HG03175 (cell line): ENCODE measurements at regions not wholly inside any gene's neighbourhood (a gene's known extent, or its start where the extent isn't known, plus 50 kb on each side); places are given as distances from the start of the nearest gene placed in this dataset.

Experiments used
- ATAC-seq: cut with Tn5 transposase; IDR thresholded peaks from one replicate; pipeline ENCODE4 v1.9.1; 2021; ENCODE audit warnings: mild to moderate bottlenecking, moderate library complexity; ENCODE audit not compliant: unreplicated experiment

GRCh38 chr11:112634995-112635737, 326.1 kb upstream of the NCAM1 start:
- no peak for ATAC-seq

GRCh38 chr11:112637076-112637475, 324.1 kb upstream of the NCAM1 start:
- no peak for ATAC-seq

GRCh38 chr11:112637876-112638275, 323.3 kb upstream of the NCAM1 start:
- ATAC-seq: no peak

DNA sequence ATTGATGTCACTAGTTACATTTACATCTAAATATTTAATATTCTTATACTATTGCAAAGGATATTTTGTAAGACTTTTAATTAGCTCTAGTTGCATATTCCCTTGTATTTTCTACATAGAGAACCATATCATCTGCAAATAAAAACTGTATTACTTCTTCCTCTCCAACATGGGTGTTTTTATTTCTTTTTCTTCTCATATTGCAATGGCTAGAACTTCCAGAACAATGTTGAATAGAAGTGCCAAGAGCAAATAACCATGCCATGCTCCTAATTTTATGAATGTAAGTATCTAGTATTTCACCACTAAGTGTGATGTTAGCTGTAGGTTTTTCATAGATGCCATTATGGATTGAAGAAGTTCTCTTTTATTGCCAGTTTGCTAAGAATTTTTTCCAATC, 321.8 kb upstream of the NCAM1 start:
- no peak for ATAC-seq

DNA sequence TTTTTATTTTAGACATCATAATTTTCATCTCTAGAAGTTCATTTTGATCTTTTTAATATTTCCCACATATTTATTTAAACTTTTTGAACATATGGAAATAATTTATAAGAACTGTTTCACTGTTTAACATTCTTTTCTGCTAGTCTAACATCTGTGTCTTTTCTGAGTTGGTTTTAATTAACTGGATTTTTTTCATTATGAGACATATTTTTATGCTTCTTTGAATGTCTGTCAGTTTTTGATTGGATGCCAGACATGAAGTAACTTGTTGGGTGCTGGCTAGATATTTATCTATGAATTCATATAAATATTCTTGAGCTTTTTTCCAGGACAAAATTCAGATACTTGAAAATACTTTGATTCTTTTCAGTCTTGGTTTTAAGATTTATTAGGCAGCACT, 317.8 kb upstream of the NCAM1 start:
- no peak for ATAC-seq

GRCh38 chr11:112644410-112645131, 316.6 kb upstream of the NCAM1 start:
- ATAC-seq: peak; percentile 90

DNA sequence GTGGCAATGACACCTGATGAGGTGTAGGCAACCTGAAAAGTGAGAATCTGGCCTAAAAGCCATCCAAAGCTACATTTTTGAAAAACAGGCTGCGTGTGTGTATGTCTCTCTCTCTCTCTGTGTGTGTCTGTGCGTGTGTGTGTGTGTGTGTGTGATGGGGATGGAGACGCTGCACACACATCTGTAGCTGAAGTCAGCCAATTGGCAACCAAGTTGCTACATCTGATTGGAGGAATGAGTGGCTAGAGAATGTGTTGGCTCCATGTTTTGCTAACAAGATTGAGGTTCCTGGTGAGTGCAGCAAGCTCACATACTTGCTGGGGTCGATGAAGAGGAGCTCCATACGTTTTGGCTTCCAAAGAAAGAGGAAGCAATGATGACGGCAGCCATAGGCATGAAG, 311.4 kb upstream of the NCAM1 start:
- no peak for ATAC-seq

DNA sequence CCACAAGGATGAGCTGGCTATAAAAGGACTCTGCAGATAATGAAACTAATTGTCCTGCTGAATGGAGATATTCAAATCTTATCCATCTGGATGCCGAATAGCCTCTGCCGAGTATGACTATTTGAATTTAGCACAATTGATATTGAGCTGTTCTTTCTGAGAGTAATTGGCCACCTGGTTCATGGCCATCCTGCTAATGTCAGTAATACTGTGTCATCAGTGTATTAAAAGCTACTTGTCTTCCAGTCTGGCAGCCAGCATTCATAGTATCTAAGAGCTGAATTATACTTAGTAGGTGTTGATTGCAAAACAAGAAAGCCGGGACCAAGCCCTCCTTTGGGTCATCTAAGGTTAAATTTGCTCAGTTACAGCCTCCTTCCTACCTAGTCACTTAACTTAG, 310.7 kb upstream of the NCAM1 start:
- ATAC-seq: no peak

- no peak for ATAC-seq
Measured at GRCh38 chr11:112651386-112651785, 309.8 kb upstream of the NCAM1 start.

- ATAC-seq: no peak
Measured at GRCh38 chr11:112652786-112653390, 308.3 kb upstream of the NCAM1 start.

DNA sequence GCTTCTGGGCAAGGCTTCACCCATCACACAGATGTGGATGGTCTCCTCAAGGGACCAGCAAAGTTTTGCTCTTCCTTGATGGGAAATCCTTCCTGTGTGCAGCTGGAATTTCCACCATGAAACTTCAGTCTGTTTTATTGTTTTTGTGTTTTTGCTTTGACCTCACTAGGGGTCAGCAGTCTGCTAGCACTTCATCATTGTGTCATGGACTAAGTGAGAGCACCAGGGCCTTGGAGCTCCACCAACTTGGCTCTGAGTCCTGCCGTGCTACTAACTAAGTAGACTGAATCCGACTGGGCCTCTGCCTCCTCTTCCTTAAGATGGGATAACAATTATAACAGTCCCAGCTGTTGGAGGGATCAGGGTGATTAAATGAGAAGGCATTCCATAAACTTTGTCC, 305.8 kb upstream of the NCAM1 start:
- ATAC-seq: no peak

DNA sequence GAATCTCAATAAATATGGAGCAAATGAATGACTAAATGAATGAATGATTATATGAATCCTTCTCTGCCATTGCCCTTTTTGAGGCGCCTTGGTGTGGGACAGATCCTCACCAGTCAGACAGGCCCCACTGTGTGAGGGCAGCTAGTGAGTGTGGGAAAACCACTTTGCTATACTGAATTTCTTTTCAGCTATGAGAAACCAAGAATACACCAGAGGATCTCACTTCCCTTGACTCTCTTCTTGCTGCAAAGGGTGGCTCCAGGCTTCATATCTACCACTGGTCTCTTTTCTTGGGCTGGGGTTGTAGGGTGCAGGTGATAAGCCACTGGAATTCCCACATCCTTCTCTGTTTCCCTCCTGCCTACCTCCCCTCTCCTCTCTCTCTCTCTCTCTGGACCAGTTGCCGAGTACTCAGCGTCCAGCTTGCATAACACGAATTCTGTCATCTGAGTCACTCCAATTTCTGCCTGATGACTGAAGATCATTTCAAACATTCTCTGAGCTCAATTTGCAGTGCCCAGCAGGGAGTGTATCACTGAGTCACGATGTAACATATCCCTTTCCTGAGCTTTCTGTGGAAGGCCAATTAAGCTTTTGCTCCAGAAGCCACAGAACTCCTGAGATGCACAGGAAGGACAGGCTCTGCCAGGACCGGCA, 304.3 kb upstream of the NCAM1 start:
- no peak for ATAC-seq

DNA sequence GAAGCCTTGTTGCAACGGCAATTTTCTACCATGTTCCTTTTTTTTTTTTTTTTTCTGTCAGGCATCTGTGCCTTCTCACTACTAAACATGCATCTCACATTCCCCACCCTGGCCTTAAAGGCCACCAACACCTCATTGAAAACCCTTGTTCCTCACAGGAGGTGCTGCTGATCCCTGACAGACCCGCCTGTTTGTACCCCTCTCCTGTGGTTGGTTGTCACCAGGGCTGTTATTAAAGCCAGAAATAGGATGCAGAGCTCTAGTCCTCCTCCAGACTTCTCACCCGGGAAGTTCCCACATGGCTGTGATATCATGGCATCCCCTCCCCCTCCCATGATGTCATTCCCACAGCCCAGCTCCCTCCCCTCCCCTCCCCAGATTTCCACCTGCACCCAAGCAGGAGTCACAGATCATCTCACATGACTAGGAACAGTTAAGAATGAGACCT, 302.8 kb upstream of the NCAM1 start:
- ATAC-seq: no peak

GRCh38 chr11:112661146-112661545, 300.1 kb upstream of the NCAM1 start:
- ATAC-seq: no peak

GRCh38 chr11:112661571-112661970, 299.6 kb upstream of the NCAM1 start:
- ATAC-seq: no peak

GRCh38 chr11:112662554-112662953, 298.7 kb upstream of the NCAM1 start:
- no peak for ATAC-seq

- no peak for ATAC-seq
Measured at GRCh38 chr11:112663947-112664634, 297.1 kb upstream of the NCAM1 start.

GRCh38 chr11:112665291-112665690, 295.9 kb upstream of the NCAM1 start:
- ATAC-seq: no peak

DNA sequence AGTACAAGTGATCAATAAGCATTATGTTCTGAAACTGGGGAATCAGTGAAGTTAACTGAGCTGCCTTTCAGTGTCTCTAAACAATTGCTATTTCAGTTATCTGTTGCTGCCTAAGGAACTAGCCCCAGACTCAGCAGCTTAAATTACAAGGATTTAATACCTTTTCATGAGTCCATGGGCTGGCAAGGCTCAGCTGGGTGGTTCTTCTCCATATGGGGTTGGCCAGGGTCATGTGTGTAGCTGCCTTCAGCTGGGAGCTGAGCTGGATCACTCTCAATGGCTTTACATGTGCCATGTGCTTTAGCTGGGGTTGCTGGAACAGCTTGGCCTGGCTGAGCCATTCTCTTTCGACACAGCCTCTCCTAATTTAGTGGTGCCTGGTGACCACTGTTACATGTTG, 295.0 kb upstream of the NCAM1 start:
- no peak for ATAC-seq

- no peak for ATAC-seq
Measured at GRCh38 chr11:112670806-112671570, 290.2 kb upstream of the NCAM1 start.
